HS-27A (cell line): ENCODE measurements at regions not wholly inside any gene's neighbourhood (a gene's known extent, or its start where the extent isn't known, plus 50 kb on each side); places are given as distances from the start of the nearest gene placed in this dataset.
"Not testable (repeated sequence)": the region's sequence is repeated elsewhere in the genome, so short reads cannot be mapped to it uniquely, and the experiment has no call there.

ENCODE experiments used
- DNase-seq: peaks from one replicate; pipeline ENCODE4 v3.0.0-alpha.2; 2012; ENCODE audit warnings: low read depth, missing footprints

GRCh38 chr15:26125664-26126063, 262.5 kb upstream of the ATP10A start:
- DNase-seq: no peak

GRCh38 chr15:26119322-26119721, 256.2 kb upstream of the ATP10A start:
- no peak for DNase-seq

GRCh38 chr15:26115229-26115943, 252.3 kb upstream of the ATP10A start:
- no peak for DNase-seq

- DNase-seq: not testable (repeated sequence)
Observed at GRCh38 chr15:26114128-26114527, 251.0 kb upstream of the ATP10A start.

GRCh38 chr15:26113296-26113695, 250.2 kb upstream of the ATP10A start:
- no peak for DNase-seq

- no peak for DNase-seq
Observed at GRCh38 chr15:26109203-26109602, 246.1 kb upstream of the ATP10A start.

GRCh38 chr15:26106556-26106955, 243.4 kb upstream of the ATP10A start:
- DNase-seq: no peak

- DNase-seq: no peak
Observed at GRCh38 chr15:26103002-26103404, 239.9 kb upstream of the ATP10A start.

- no peak for DNase-seq
Observed at GRCh38 chr15:26102365-26102764, 239.2 kb upstream of the ATP10A start.

- no peak for DNase-seq
Observed at GRCh38 chr15:26101443-26101842, 238.3 kb upstream of the ATP10A start.

GRCh38 chr15:26098801-26099200, 235.7 kb upstream of the ATP10A start:
- DNase-seq: no peak

- no peak for DNase-seq
Observed at GRCh38 chr15:26097216-26097615, 234.1 kb upstream of the ATP10A start.

GRCh38 chr15:26096581-26096980, 233.5 kb upstream of the ATP10A start:
- DNase-seq: no peak

- DNase-seq: no peak
Observed at GRCh38 chr15:26095710-26096330, 232.7 kb upstream of the ATP10A start.

GRCh38 chr15:26091184-26091583, 228.1 kb upstream of the ATP10A start:
- no peak for DNase-seq

GRCh38 chr15:26087881-26088280, 224.8 kb upstream of the ATP10A start:
- no peak for DNase-seq

GRCh38 chr15:26087395-26087794, 224.3 kb upstream of the ATP10A start:
- DNase-seq: no peak

GRCh38 chr15:26084771-26085170, 221.6 kb upstream of the ATP10A start:
- no peak for DNase-seq

- no peak for DNase-seq
Observed at GRCh38 chr15:26083896-26084295, 220.8 kb upstream of the ATP10A start.

GRCh38 chr15:26083457-26083856, 220.3 kb upstream of the ATP10A start:
- no peak for DNase-seq

- peak; percentile 72 for DNase-seq
Observed at GRCh38 chr15:26082221-26083109, 219.3 kb upstream of the ATP10A start.

GRCh38 chr15:26081758-26082220, 218.7 kb upstream of the ATP10A start:
- DNase-seq: no peak

GRCh38 chr15:26075770-26076169, 212.6 kb upstream of the ATP10A start:
- DNase-seq: no peak
